Activated naive CD4-positive, alpha-beta T cell treated with anti-CD3 and anti-CD28 coated beads, Interleukin-2, amount 50 U/mL, for 24 hours (primary cell): ENCODE measurements at regions not wholly inside any gene's neighbourhood (a gene's known extent, or its start where the extent isn't known, plus 50 kb on each side); places are given as distances from the start of the nearest gene placed in this dataset.

Source experiments
- H3K27ac Mint-ChIP-seq: one replicate; pipeline ENCODE4 v1.8.0; 2021; ENCODE audit warnings: mild to moderate bottlenecking, mixed read lengths
- H3K27me3 Mint-ChIP-seq: one replicate; pipeline ENCODE4 v1.8.0; 2021; ENCODE audit warnings: mixed read lengths
- H3K36me3 Mint-ChIP-seq: one replicate; pipeline ENCODE4 v1.8.0; 2021; ENCODE audit warnings: mixed read lengths
- H3K4me1 Mint-ChIP-seq: one replicate; pipeline ENCODE4 v1.8.0; 2021; ENCODE audit warnings: mixed read lengths
- H3K4me3 Mint-ChIP-seq: one replicate; pipeline ENCODE4 v1.8.0; 2021; ENCODE audit warnings: mild to moderate bottlenecking, mixed read lengths
- H3K9me3 Mint-ChIP-seq: one replicate; pipeline ENCODE4 v1.8.0; 2021; ENCODE audit warnings: mixed read lengths

GRCh38 chr5:6914347-6914746, 201.1 kb downstream of the TENT4A start:
- no peak overlapping the region for H3K4me3 Mint-ChIP-seq
- H3K36me3 Mint-ChIP-seq = no peaks in the 10 kb centered on the region
- H3K27me3 Mint-ChIP-seq = peaks cover 3% of the 10 kb centered on the region
- no peak overlapping the region for H3K27ac Mint-ChIP-seq
- no peaks in the 10 kb centered on the region for H3K9me3 Mint-ChIP-seq
- no peaks in the 10 kb centered on the region for H3K4me1 Mint-ChIP-seq

DNA sequence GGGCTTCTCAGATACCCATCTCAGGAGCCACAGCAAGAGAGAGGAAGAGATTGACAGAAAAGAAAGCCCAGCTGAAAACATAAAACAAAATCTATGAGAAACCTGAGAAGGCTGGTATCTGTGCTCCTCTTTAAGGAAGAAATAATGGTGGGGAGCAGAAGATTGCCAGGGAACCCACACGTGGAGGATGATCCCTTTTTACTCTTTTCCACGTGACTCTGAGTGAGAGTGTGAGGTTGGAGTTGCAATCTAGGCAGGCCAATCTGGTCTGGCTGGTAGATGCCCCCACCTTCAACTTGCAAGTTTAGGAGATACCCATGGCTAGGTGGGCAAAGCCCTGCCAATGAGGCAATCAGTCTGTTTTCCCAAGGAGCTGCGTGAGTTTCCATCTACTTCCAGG, 202.3 kb downstream of the TENT4A start:
- Mint-ChIP-seq H3K4me1 (no peaks in the 10 kb centered on the region), H3K9me3 (no peaks in the 10 kb centered on the region), H3K27ac (no peak overlapping the region)

GRCh38 chr5:6918255-6918654, 205.0 kb downstream of the TENT4A start:
- peaks cover 2% of the 10 kb centered on the region for H3K27me3 Mint-ChIP-seq
- no peaks in the 10 kb centered on the region for H3K9me3 Mint-ChIP-seq
- H3K4me1 Mint-ChIP-seq = no peaks in the 10 kb centered on the region
- H3K4me3 Mint-ChIP-seq = no peak overlapping the region
- no peak overlapping the region for H3K27ac Mint-ChIP-seq
- H3K36me3 Mint-ChIP-seq = no peaks in the 10 kb centered on the region

More for the DNA sequence above, 202.3 kb downstream of the TENT4A start:
- Mint-ChIP-seq H3K27me3 (peaks cover 3% of the 10 kb centered on the region), H3K36me3 (no peaks in the 10 kb centered on the region), H3K4me3 (no peak overlapping the region)

- no peak overlapping the region for H3K4me3 Mint-ChIP-seq
- H3K36me3 Mint-ChIP-seq = no peaks in the 10 kb centered on the region
- no peaks in the 10 kb centered on the region for H3K9me3 Mint-ChIP-seq
- no peak overlapping the region for H3K27ac Mint-ChIP-seq
- H3K27me3 Mint-ChIP-seq = no peaks in the 10 kb centered on the region
- no peaks in the 10 kb centered on the region for H3K4me1 Mint-ChIP-seq
Measured at GRCh38 chr5:6920628-6921256, 207.5 kb downstream of the TENT4A start.

GRCh38 chr5:6926491-6927038, 213.3 kb downstream of the TENT4A start:
- Mint-ChIP-seq H3K27ac (no peak overlapping the region), H3K9me3 (no peaks in the 10 kb centered on the region), H3K27me3 (peaks cover 3% of the 10 kb centered on the region), H3K36me3 (peaks cover 2% of the 10 kb centered on the region), H3K4me3 (no peak overlapping the region), H3K4me1 (no peaks in the 10 kb centered on the region)

GRCh38 chr5:6936031-6936430, 222.8 kb downstream of the TENT4A start:
- no peaks in the 10 kb centered on the region for H3K4me1 Mint-ChIP-seq
- no peak overlapping the region for H3K4me3 Mint-ChIP-seq

DNA sequence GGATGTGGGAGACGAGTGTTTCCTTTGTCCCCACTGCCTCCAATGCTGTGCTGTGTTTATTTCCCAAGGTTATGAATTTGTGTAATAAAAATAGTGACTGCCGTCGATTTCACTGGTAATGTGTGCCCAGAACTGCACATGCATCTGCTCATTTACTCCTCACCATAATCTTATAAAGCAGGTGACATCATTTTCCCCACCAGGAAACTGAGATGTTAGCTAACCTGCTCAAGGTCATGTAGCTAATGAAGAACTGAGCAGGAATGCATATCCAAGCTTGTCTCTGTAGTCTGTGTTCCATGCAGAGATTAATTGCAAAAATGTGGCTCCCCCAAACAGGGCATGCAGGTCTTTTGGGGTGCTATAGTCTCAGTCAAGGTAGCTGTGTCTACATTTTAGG, 224.4 kb downstream of the TENT4A start:
- Mint-ChIP-seq H3K27ac (no peak overlapping the region), H3K27me3 (peaks cover 16% of the 10 kb centered on the region), H3K9me3 (no peaks in the 10 kb centered on the region), H3K36me3 (no peaks in the 10 kb centered on the region), H3K4me1 (no peaks in the 10 kb centered on the region), H3K4me3 (no peak overlapping the region)

More at GRCh38 chr5:6936031-6936430, 222.8 kb downstream of the TENT4A start:
- Mint-ChIP-seq H3K36me3 (peaks cover 2% of the 10 kb centered on the region), H3K27me3 (peaks cover 19% of the 10 kb centered on the region), H3K27ac (no peak overlapping the region), H3K9me3 (no peaks in the 10 kb centered on the region)

DNA sequence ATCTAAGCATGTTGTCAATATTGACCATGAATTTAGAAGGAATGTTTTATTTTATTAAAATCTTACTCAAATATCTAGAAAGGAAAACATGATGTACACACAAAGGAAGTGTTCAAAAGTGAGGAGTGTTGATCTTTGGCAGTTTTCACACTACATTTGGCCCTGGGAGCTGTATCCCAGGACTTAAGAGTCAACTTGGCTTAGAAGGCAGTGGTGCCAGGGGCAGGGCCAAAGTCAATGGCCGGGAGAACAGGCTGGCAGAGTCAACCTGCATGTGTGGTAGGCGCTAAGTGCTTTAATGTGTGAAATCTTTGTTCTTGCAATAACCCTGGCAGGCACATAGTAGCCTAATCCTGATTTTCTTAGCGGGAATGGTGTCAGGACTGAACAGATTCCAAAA, 228.4 kb downstream of the TENT4A start:
- H3K9me3 Mint-ChIP-seq = no peaks in the 10 kb centered on the region
- no peak overlapping the region for H3K4me3 Mint-ChIP-seq
- H3K27me3 Mint-ChIP-seq = peaks cover 9% of the 10 kb centered on the region
- H3K4me1 Mint-ChIP-seq = no peaks in the 10 kb centered on the region
- H3K27ac Mint-ChIP-seq = no peak overlapping the region
- H3K36me3 Mint-ChIP-seq = no peaks in the 10 kb centered on the region

DNA sequence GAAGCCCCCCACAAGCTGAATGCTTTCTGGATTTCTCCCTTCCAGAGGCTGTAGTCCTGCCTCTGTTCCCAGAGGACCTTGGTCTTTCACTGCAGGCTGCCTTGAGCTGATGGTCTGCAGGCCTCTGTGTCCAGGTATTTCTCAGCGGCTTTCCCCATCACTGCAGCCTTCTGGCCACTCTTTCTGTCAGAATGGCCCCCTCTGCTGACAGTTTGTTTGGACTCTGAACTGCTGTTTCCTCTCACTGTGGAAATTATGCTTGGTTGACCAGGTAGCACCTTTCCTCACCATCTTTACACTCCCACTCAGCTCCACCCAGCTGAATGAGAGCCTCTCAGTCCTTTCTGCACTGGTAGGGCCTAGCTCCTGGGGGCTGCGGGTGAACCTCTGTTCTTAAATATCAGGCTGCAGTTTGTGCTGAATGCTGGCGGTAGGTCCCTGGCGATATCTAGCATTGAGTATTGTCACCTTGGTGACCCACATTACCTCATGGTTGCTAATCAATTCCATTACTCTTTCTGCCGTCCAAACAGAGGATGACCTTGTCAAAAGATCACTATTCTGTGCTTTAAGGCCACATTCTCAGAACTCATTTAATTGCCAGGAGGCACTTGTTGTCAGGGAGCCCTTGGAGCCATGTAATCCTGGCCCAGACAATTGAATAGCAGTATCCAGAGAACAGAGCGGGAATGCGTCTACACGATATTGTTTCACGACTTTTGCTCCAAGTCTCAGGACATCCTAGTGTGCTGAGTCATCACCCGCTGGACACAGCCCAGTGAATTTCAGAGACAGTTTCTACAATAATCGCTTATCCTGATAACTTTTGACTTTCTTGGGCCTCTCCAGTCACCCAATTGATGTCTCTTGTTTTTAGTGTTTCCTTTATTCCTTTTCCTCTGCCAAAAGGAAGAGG, 230.2 kb downstream of the TENT4A start:
- no peaks in the 10 kb centered on the region for H3K4me1 Mint-ChIP-seq
- no peaks in the 10 kb centered on the region for H3K9me3 Mint-ChIP-seq
- peaks cover 4% of the 10 kb centered on the region for H3K27me3 Mint-ChIP-seq
- H3K36me3 Mint-ChIP-seq = no peaks in the 10 kb centered on the region
- no peak overlapping the region for H3K4me3 Mint-ChIP-seq
- H3K27ac Mint-ChIP-seq = no peak overlapping the region

GRCh38 chr5:6948562-6948961, 235.3 kb downstream of the TENT4A start:
- no peaks in the 10 kb centered on the region for H3K9me3 Mint-ChIP-seq
- H3K4me3 Mint-ChIP-seq = no peak overlapping the region
- H3K27me3 Mint-ChIP-seq = peaks cover 4% of the 10 kb centered on the region
- H3K4me1 Mint-ChIP-seq = no peaks in the 10 kb centered on the region
- no peak overlapping the region for H3K27ac Mint-ChIP-seq
- no peaks in the 10 kb centered on the region for H3K36me3 Mint-ChIP-seq

DNA sequence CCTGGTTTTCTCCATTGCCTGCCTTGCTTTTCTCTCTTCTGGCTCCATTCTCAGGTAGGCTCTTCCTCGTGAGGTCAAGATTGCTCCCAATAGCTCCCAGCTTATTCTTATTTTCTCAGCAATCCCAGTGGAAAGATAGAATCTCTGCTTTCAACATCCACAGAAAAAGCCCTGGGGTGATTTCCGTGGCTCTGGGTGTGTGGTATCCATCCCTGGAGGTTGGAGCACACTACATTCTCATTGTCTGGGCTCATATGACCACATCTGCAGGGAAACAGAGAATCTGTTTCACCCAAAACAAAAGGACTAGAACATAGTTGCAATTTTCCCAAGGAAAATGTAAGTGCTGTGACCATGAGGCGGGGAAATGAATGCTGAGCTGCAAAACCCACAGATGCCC, 236.0 kb downstream of the TENT4A start:
- Mint-ChIP-seq H3K27ac (no peak overlapping the region), H3K9me3 (no peaks in the 10 kb centered on the region), H3K4me1 (no peaks in the 10 kb centered on the region)

DNA sequence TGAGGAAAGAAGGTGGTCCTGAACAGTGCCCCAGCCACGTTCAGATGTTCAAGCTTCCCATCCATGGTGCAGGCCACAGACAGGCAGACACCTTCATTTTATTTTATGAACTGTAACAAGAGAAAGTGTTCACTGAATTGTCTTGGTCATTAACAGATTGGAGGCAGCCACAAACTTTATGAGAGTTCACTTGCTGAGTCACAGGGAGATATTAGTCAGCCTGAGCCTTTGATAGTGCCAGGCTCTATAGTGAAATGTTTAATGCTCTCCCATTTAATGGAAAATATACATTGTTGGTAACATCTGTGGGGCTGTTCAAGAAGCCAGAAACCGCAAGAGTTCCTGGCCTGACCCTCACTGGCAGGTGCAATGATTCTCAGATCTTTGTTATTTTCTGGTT, 237.0 kb downstream of the TENT4A start:
- no peaks in the 10 kb centered on the region for H3K9me3 Mint-ChIP-seq
- no peak overlapping the region for H3K27ac Mint-ChIP-seq

More for the DNA sequence above, 236.0 kb downstream of the TENT4A start:
- Mint-ChIP-seq H3K36me3 (no peaks in the 10 kb centered on the region), H3K4me3 (no peak overlapping the region), H3K27me3 (peaks cover 4% of the 10 kb centered on the region)

GRCh38 chr5:6950860-6951259, 237.6 kb downstream of the TENT4A start:
- Mint-ChIP-seq H3K36me3 (no peaks in the 10 kb centered on the region), H3K4me1 (no peaks in the 10 kb centered on the region), H3K27ac (no peak overlapping the region), H3K27me3 (peaks cover 4% of the 10 kb centered on the region), H3K4me3 (no peak overlapping the region), H3K9me3 (no peaks in the 10 kb centered on the region)

More for the DNA sequence above, 237.0 kb downstream of the TENT4A start:
- Mint-ChIP-seq H3K4me1 (no peaks in the 10 kb centered on the region), H3K36me3 (no peaks in the 10 kb centered on the region), H3K4me3 (no peak overlapping the region), H3K27me3 (peaks cover 4% of the 10 kb centered on the region)

DNA sequence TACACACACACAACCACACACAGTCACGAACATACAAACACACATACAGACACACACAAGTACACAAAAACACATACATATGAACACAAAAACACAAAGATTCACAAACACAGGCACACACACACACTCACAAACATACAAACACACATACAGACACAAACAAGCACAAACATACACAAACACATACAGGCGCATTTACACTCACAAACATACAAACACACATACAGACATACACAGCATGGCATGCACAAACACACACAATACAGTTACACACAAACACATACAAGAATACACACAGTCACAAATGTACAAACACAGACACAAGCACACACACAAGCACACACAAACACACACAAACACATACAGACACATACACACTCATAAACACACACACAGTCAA, 247.9 kb downstream of the TENT4A start:
- no peaks in the 10 kb centered on the region for H3K4me1 Mint-ChIP-seq
- H3K4me3 Mint-ChIP-seq = no peak overlapping the region
- peaks cover 6% of the 10 kb centered on the region for H3K9me3 Mint-ChIP-seq

GRCh38 chr5:6961837-6962635, 248.8 kb downstream of the TENT4A start:
- H3K27me3 Mint-ChIP-seq = peaks cover 4% of the 10 kb centered on the region
- peaks cover 6% of the 10 kb centered on the region for H3K9me3 Mint-ChIP-seq
- H3K36me3 Mint-ChIP-seq = no peaks in the 10 kb centered on the region
- no peak overlapping the region for H3K4me3 Mint-ChIP-seq
- no peaks in the 10 kb centered on the region for H3K4me1 Mint-ChIP-seq
- no peak overlapping the region for H3K27ac Mint-ChIP-seq

More for the DNA sequence above, 247.9 kb downstream of the TENT4A start:
- Mint-ChIP-seq H3K27ac (no peak overlapping the region), H3K27me3 (peaks cover 4% of the 10 kb centered on the region), H3K36me3 (no peaks in the 10 kb centered on the region)
